GM12891 (cell line): ENCODE measurements at regions not wholly inside any gene's neighbourhood (a gene's known extent, or its start where the extent isn't known, plus 50 kb on each side); places are given as distances from the start of the nearest gene placed in this dataset.

Experiments used
- PAX5 ChIP-seq: IDR thresholded peaks from 2 replicates; pipeline ENCODE4 v1.6.1; 2011; ENCODE audit warnings: low read length, moderate library complexity, mild to moderate bottlenecking; ENCODE audit not compliant: insufficient read depth, severe bottlenecking
- POLR2A ChIP-seq: IDR thresholded peaks from 2 replicates; pipeline ENCODE4 v1.6.1; 2011; ENCODE audit warnings: low read depth, low read length, control low read depth
- POLR2AphosphoS5 ChIP-seq: IDR thresholded peaks from 2 replicates; pipeline ENCODE4 v1.6.1; 2011; ENCODE audit warnings: low read depth, low read length, control low read depth
- TAF1 ChIP-seq: IDR thresholded peaks from 2 replicates; pipeline ENCODE4 v1.6.1; 2011; ENCODE audit warnings: low read depth, low read length, control low read depth

- TF ChIP-seq POLR2AphosphoS5 (no peak), POLR2A (no peak), TAF1 (no peak), PAX5 (no peak)
Measured at GRCh38 chr10:3514691-3515090, 270.3 kb downstream of the KLF6 start.
